PC-9 (cell line): ENCODE measurements at regions not wholly inside any gene's neighbourhood (a gene's known extent, or its start where the extent isn't known, plus 50 kb on each side); places are given as distances from the start of the nearest gene placed in this dataset.

Experiments
- BruUV-seq: library from RNA; stranded (reverse); fragments of 400-500 nt; replicated peaks from 2 replicates; lab custom pipeline; 2021; lab: Mats Ljungman, UMichigan
- CTCF ChIA-PET: fragments of 300-600 bp; sonication (Branson Sonifier 250); formaldehyde crosslinking; loops from one replicate; lab custom pipeline; 2022; ENCODE audit warnings: antibody characterized with exemption; lab: Charles Lee
- POLR2A ChIA-PET: fragments of 300-600 bp; sonication (Branson Sonifier 250); formaldehyde crosslinking; loops from one replicate; lab custom pipeline; 2022; ENCODE audit warnings: antibody characterized with exemption; ENCODE audit not compliant: unreplicated experiment; lab: Charles Lee
- DNase-seq, 2 experiments: peaks; one replicate each; pipeline versions ENCODE4 v3.0.0 to v3.0.0-alpha.2; 2015 to 2022; ENCODE audit warnings: mixed read lengths in 1 of 2
- H2AFZ ChIP-seq: fragments of 200-600 bp; sonication (generic); 2 replicates; pipeline ENCODE4 v1.8.1; 2017; ENCODE audit warnings: antibody characterized with exemption
- H3F3A ChIP-seq: fragments of 200-600 bp; sonication (generic); 2 replicates; pipeline ENCODE4 v1.8.1; 2017; ENCODE audit warnings: antibody characterized with exemption, mild to moderate bottlenecking, low read depth; ENCODE audit not compliant: insufficient read depth
- H3K27ac ChIP-seq: fragments of 200-600 bp; sonication (generic); 2 replicates; pipeline ENCODE4 v1.6.1; 2016; ENCODE audit warnings: mixed run types
- H3K27me3 ChIP-seq: fragments of 200-600 bp; sonication (generic); 2 replicates; pipeline ENCODE4 v1.6.1; 2016; ENCODE audit warnings: low read depth, mixed run types; ENCODE audit not compliant: insufficient read depth
- H3K36me3 ChIP-seq: fragments of 200-600 bp; sonication (generic); 2 replicates; pipeline ENCODE4 v1.6.1; 2016; ENCODE audit warnings: low read depth, mixed run types
- H3K4me1 ChIP-seq: fragments of 200-600 bp; sonication (generic); replicated peaks from 2 replicates; pipeline ENCODE4 v1.6.1; 2016; ENCODE audit warnings: mixed run types; ENCODE audit not compliant: insufficient read depth
- H3K4me2 ChIP-seq: fragments of 200-600 bp; sonication (generic); 2 replicates; pipeline ENCODE4 v1.6.1; 2017; ENCODE audit warnings: mixed run types
- H3K4me3 ChIP-seq: fragments of 200-600 bp; sonication (generic); 2 replicates; pipeline ENCODE4 v1.6.1; 2016; ENCODE audit warnings: mixed run types
- H3K79me2 ChIP-seq: fragments of 200-600 bp; sonication (generic); 2 replicates; pipeline ENCODE4 v1.6.1; 2017; ENCODE audit warnings: low read depth, mixed run types
- H3K9me2 ChIP-seq: fragments of 200-600 bp; sonication (generic); 2 replicates; pipeline ENCODE4 v1.8.1; 2017; ENCODE audit warnings: mild to moderate bottlenecking; ENCODE audit not compliant: insufficient read depth
- H3K9me3 ChIP-seq: fragments of 200-600 bp; sonication (generic); 2 replicates; pipeline ENCODE4 v1.8.1; 2016; ENCODE audit warnings: low read depth; ENCODE audit not compliant: insufficient read depth
- H4K20me1 ChIP-seq: fragments of 200-600 bp; sonication (generic); 2 replicates; pipeline ENCODE4 v1.8.1; 2017; ENCODE audit not compliant: insufficient read depth
- CTCF ChIP-seq: fragments of 200-600 bp; sonication (generic); conservative IDR thresholded peaks from 2 replicates; pipeline ENCODE4 v1.6.1; 2017; ENCODE audit warnings: mixed run types, antibody characterized with exemption, mild to moderate bottlenecking, moderate library complexity
- EZH2 ChIP-seq: fragments of 200-600 bp; sonication (generic); IDR thresholded peaks from 2 replicates; pipeline ENCODE4 v1.8.0; 2017; ENCODE audit warnings: antibody characterized with exemption, low read depth
- intact Hi-C: fragments of 100-400 bp; cut with micrococcal nuclease; formaldehyde crosslinking; loops from one replicate; pipeline ENCODE4 v1.10.0; 2022; ENCODE audit not compliant: unreplicated experiment

DNA sequence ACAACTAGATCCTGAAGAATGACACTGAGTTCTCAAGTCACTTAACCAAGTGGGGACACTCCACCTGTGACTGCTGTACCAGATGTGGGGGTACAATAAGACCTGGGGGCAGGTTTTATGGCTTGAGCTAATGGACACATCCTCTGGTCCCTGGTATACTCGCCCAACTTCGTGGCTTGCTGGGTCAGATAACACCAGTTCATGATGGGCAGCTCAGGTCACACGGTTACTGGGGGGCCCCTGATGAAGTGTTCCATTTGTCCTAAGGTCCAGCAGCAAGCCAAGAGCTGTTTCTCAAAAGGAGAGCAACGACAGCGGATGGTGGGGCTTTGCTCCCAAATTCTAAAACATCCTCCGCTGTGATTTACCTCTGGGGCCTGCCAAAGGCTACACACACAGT lies 1368.4 kb downstream of the BRD1 start:
- no peaks in the 10 kb centered on the region for H3K9me3 ChIP-seq
- no peak overlapping the region for H3K4me3 ChIP-seq
- no peaks in the 10 kb centered on the region for H3K9me2 ChIP-seq
- peaks cover 98% of the 10 kb centered on the region for H3K27me3 ChIP-seq
- H3K79me2 ChIP-seq: no peaks in the 10 kb centered on the region
- H3K27ac ChIP-seq: no peak overlapping the region
- intact Hi-C loops: no loop called here
- ChIA-PET CTCF (no interaction called here), POLR2A (no interaction called here)
- TF ChIP-seq CTCF (no peak), EZH2 (no peak)
- BruUV-seq: no TSS peak
- no peak overlapping the region for H3K4me2 ChIP-seq
- no peaks in the 10 kb centered on the region for H3K4me1 ChIP-seq
- H3F3A ChIP-seq: no peaks in the 10 kb centered on the region
- H2AFZ ChIP-seq: no peak overlapping the region
- no peaks in the 10 kb centered on the region for H3K36me3 ChIP-seq
- no peak for DNase-seq
- 0 out of 2 replicates have a peak, but pooled peaks cover 4% of the 10 kb centered on the region for H4K20me1 ChIP-seq

- H3K4me2 ChIP-seq: no peak overlapping the region
- H3K36me3 ChIP-seq: no peaks in the 10 kb centered on the region
- no TSS peak for BruUV-seq
- H3K79me2 ChIP-seq: no peaks in the 10 kb centered on the region
- ChIA-PET CTCF (no interaction called here), POLR2A (no interaction called here)
- DNase-seq: no peak
- H3F3A ChIP-seq: no peaks in the 10 kb centered on the region
- no peak for TF ChIP-seq CTCF
- TF ChIP-seq EZH2: no peak
- H4K20me1 ChIP-seq: 0 out of 2 replicates have a peak, but pooled peaks cover 4% of the 10 kb centered on the region
- intact Hi-C loops: no loop called here
- H3K27me3 ChIP-seq: peaks cover 99% of the 10 kb centered on the region
- no peak overlapping the region for H3K27ac ChIP-seq
- H3K9me3 ChIP-seq: no peaks in the 10 kb centered on the region
- H3K4me1 ChIP-seq: no peaks in the 10 kb centered on the region
- H3K4me3 ChIP-seq: no peak overlapping the region
- H2AFZ ChIP-seq: no peak overlapping the region
- H3K9me2 ChIP-seq: no peaks in the 10 kb centered on the region
These were observed 1371.2 kb downstream of the BRD1 start for GRCh38 chr22:48456449-48456848.

DNA sequence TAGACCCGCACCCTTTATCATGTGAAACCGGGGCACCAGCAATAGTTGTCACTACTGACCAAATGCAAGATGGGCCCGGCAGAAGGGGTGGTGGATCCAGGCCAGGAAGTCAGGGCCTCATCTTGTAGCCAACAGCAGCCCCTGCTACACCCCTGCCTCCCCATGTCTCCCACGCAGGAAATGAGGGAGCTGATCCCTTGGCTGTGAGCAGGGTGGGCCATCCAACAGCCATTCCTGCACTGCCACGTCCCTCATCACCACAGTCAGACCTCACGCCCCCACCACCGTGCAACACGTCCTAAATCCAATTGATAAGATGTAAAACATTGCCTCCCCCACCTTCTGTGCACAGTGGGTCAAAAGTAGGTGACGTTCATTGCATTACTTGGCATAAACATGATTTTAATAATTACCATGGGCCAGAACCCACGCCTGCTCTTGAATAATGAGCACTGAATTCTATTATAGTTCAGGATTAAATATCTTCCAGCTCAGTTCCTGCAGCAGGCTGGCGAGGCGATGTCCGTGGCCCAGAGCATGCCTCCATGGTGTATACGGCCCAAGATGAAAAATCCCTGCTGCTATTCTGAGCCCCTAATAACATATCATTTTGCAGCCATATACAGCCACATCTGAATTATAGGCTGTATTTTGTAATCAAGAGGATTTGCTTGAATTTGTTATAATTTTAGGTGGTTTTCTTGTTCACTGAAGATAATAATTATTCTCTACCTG lies 1373.8 kb downstream of the BRD1 start:
- H2AFZ ChIP-seq: no peak overlapping the region
- H3K79me2 ChIP-seq: no peaks in the 10 kb centered on the region
- no peak overlapping the region for H3K4me2 ChIP-seq
- ChIA-PET POLR2A (no interaction called here), CTCF (no interaction called here)
- intact Hi-C loops: no loop called here
- no TSS peak for BruUV-seq
- H3K9me3 ChIP-seq: no peaks in the 10 kb centered on the region
- H3K4me3 ChIP-seq: no peak overlapping the region
- H4K20me1 ChIP-seq: 0 out of 2 replicates have a peak, but pooled peaks cover 4% of the 10 kb centered on the region
- DNase-seq: no peak
- H3K9me2 ChIP-seq: no peaks in the 10 kb centered on the region
- H3K27me3 ChIP-seq: peaks cover 99% of the 10 kb centered on the region
- no peaks in the 10 kb centered on the region for H3F3A ChIP-seq
- no peaks in the 10 kb centered on the region for H3K4me1 ChIP-seq
- H3K36me3 ChIP-seq: no peaks in the 10 kb centered on the region
- no peak for TF ChIP-seq EZH2
- TF ChIP-seq CTCF: no peak
- no peak overlapping the region for H3K27ac ChIP-seq
